Type B pancreatic cell (in vitro differentiated cells): ENCODE measurements at regions not wholly inside any gene's neighbourhood (a gene's known extent, or its start where the extent isn't known, plus 50 kb on each side); places are given as distances from the start of the nearest gene placed in this dataset.

Experiments
- DNase-seq: peaks from one replicate; pipeline ENCODE4 v3.0.0; 2021; ENCODE audit warnings: mixed read lengths; ENCODE audit not compliant: unreplicated experiment; ENCODE audit errors: extremely low spot score
- H3K27ac Mint-ChIP-seq: 2 replicates; pipeline ENCODE4 v1.8.0; 2021; ENCODE audit warnings: mild to moderate bottlenecking, mixed read lengths
- H3K27me3 Mint-ChIP-seq: 2 replicates; pipeline ENCODE4 v1.8.0; 2021; ENCODE audit warnings: mixed read lengths
- H3K36me3 Mint-ChIP-seq: 2 replicates; pipeline ENCODE4 v1.8.0; 2021; ENCODE audit warnings: mixed read lengths
- H3K4me1 Mint-ChIP-seq: one replicate; pipeline ENCODE4 v1.8.0; 2021; ENCODE audit warnings: mixed read lengths; ENCODE audit not compliant: unreplicated experiment
- H3K4me3 Mint-ChIP-seq: 2 replicates; pipeline ENCODE4 v1.8.0; 2021; ENCODE audit warnings: mild to moderate bottlenecking, mixed read lengths
- H3K9me3 Mint-ChIP-seq: 2 replicates; pipeline ENCODE4 v1.8.0; 2021; ENCODE audit warnings: mixed read lengths
- TF ChIP-seq, protein P1 (sequence below): fragments of 200-600 bp; sonication (generic); conservative IDR thresholded peaks from 2 replicates; pipeline ENCODE4 v1.5.0; 2021; ENCODE audit warnings: antibody characterized with exemption, mild to moderate bottlenecking

DNA sequence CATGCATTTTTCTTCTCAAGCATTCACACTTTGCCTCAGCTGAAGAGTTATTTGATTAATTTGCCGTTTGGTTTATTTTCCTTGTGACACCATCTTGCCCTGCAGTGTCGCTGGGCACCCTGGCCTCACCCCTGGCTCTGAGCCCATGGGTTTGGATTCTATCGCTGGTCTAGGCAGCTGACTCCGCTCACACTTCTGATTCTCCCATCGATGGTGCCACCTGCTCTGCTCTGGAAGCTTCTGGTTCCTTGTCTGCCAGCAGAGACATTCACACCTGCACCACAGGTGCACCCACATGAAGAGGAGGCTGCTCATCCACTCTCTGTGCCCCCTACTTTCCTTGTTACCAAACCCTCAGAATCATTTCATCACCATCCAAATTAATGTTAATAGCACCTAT is 291.6 kb upstream of the CDH4 start:
- H3K9me3 Mint-ChIP-seq, result no peaks in the 10 kb centered on the region
- TF ChIP-seq, protein P1, sequence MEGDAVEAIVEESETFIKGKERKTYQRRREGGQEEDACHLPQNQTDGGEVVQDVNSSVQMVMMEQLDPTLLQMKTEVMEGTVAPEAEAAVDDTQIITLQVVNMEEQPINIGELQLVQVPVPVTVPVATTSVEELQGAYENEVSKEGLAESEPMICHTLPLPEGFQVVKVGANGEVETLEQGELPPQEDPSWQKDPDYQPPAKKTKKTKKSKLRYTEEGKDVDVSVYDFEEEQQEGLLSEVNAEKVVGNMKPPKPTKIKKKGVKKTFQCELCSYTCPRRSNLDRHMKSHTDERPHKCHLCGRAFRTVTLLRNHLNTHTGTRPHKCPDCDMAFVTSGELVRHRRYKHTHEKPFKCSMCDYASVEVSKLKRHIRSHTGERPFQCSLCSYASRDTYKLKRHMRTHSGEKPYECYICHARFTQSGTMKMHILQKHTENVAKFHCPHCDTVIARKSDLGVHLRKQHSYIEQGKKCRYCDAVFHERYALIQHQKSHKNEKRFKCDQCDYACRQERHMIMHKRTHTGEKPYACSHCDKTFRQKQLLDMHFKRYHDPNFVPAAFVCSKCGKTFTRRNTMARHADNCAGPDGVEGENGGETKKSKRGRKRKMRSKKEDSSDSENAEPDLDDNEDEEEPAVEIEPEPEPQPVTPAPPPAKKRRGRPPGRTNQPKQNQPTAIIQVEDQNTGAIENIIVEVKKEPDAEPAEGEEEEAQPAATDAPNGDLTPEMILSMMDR, result no peak
- H3K27ac Mint-ChIP-seq, result no peak overlapping the region
- no peak for DNase-seq
- no peaks in the 10 kb centered on the region for H3K4me1 Mint-ChIP-seq
- peaks cover 15% of the 10 kb centered on the region for H3K27me3 Mint-ChIP-seq
- H3K4me3 Mint-ChIP-seq, result no peak overlapping the region
- no peaks in the 10 kb centered on the region for H3K36me3 Mint-ChIP-seq

DNA sequence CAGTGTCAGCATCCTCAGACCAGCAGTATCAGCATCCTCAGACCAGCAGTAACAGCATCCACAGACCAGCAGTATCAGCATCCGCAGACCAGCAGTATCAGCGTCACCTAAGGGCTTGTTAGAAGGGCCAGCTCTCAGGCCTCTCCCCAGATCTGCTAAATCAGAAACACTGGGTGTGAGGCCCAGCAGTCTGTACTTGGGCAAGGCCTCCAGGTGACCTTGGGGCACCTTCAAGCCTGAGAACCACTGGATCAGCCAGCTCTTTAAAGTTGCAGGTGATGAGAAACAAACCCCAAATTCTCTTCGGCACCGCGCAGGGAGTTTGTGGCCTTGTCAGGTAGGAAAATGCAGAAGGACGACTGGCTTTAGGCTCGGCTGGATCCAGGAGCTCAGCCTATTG is 290.5 kb upstream of the CDH4 start:
- Mint-ChIP-seq H3K9me3 (no peaks in the 10 kb centered on the region), H3K27me3 (peaks cover 12% of the 10 kb centered on the region), H3K27ac (peak overlapping the region; percentile 70), H3K36me3 (no peaks in the 10 kb centered on the region), H3K4me3 (no peak overlapping the region), H3K4me1 (no peaks in the 10 kb centered on the region)
- TF ChIP-seq, protein P1, result no peak
- DNase-seq, result no peak

DNA sequence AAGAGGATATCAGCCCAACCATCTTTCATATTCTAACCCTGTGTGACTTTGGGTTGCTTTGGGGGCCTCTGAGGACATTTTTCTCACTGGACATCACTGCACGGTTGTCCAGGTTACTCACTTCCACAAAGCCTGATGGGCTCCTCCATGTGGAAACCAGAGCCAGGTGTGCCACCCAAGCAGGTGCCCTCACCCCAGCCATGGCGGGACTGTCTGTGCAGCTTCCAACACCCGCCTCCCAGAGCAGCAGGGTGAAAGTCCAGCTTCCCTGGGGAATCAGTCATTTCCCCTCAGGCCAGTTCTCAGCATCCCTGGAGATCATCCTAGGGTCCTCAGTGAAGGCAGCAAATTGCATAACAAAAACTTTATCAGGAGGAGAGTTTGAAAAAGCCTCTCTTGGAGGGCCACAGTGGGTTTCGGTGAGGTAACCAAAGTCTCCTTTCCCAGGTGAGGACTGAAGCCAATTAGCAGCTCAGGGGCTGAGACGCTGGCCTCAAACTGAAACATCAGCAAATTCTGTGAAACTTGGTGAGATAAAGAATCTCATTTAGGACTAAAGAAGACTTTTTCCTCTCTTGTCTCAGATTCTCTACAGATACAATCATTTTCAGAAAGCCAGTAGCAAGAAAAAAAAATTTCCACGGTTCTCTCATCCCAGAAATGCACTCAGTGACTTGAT is 289.6 kb upstream of the CDH4 start:
- TF ChIP-seq, protein P1, result no peak
- H3K9me3 Mint-ChIP-seq, result no peaks in the 10 kb centered on the region
- H3K4me3 Mint-ChIP-seq, result no peak overlapping the region
- peaks cover 12% of the 10 kb centered on the region for H3K27me3 Mint-ChIP-seq
- no peaks in the 10 kb centered on the region for H3K36me3 Mint-ChIP-seq
- no peaks in the 10 kb centered on the region for H3K4me1 Mint-ChIP-seq
- no peak for DNase-seq
- H3K27ac Mint-ChIP-seq, result peak overlapping the region; percentile 70

DNA sequence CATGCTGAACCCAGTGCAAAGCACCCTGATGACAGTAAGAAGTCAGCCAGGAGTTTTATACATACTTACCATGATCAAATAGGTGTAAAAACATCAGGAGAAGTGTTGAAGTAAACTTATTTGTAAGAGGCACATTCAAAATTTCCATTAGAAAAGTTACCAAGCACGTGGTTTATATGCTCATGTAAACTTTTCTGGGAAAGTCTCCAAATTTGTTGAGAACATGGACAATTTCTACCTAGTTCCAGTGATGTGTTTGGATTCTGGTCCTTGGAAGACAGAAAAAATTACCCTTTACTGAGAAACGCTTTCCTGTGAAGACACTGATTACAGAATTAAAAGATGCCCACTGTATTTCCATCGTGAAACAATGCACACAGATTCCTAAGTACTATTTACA is 288.9 kb upstream of the CDH4 start:
- Mint-ChIP-seq H3K4me3 (no peak overlapping the region), H3K4me1 (no peaks in the 10 kb centered on the region), H3K27me3 (peaks cover 12% of the 10 kb centered on the region), H3K27ac (no peak overlapping the region), H3K9me3 (no peaks in the 10 kb centered on the region), H3K36me3 (no peaks in the 10 kb centered on the region)
- TF ChIP-seq, protein P1, result no peak
- no peak for DNase-seq

DNA sequence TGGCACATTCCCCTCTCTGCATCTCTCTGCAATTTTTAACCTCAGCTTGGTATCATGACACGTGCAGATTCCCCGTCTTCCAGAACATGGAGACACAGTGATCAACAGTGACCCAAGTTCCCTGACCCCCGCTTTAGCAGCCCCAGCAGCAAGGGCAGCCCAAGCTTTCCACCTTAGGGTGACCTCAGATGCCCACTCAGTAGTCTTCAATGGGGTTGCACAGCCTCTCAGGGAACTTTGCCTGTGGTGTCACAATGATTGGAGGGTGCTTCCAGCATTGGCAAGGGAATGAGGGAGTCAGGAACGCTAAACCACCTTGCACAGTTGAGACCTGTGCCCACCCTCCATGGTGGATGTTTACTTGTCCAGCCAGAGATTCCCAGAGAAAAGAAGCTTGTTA is 287.1 kb upstream of the CDH4 start:
- Mint-ChIP-seq H3K4me3 (no peak overlapping the region), H3K4me1 (no peaks in the 10 kb centered on the region), H3K27ac (no peak overlapping the region), H3K27me3 (peaks cover 5% of the 10 kb centered on the region), H3K9me3 (no peaks in the 10 kb centered on the region), H3K36me3 (no peaks in the 10 kb centered on the region)
- DNase-seq, result no peak
- TF ChIP-seq, protein P1, result no peak

DNA sequence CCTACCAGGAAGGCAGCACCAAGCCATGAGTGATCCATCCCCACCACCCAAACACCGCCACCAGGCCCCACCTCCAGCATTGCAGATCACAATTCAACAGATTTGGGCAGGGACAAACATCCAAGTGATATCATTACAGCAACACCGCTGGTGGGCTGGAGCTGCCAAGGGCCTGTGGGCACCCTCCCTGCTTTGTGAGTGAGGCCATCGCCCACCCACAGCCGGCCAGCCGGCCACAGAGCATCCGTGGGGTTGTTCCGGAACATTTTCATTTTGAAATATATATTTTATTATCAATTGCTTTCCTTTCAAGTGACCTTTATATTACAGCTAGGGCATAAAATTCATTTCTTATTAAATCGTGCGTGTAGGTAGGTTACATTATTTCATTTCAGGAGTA is 286.0 kb upstream of the CDH4 start:
- H3K27me3 Mint-ChIP-seq, result no peaks in the 10 kb centered on the region
- H3K36me3 Mint-ChIP-seq, result no peaks in the 10 kb centered on the region
- no peak for DNase-seq
- H3K9me3 Mint-ChIP-seq, result no peaks in the 10 kb centered on the region
- TF ChIP-seq, protein P1, result no peak
- H3K4me1 Mint-ChIP-seq, result no peaks in the 10 kb centered on the region
- H3K27ac Mint-ChIP-seq, result no peak overlapping the region
- no peak overlapping the region for H3K4me3 Mint-ChIP-seq
